Liver (tissue), 3 donors: ENCODE measurements at regions not wholly inside any gene's neighbourhood (a gene's known extent, or its start where the extent isn't known, plus 50 kb on each side); places are given as distances from the start of the nearest gene placed in this dataset.

ENCODE experiments used
- HNF4G ChIP-seq: IDR thresholded peaks from 2 replicates; pipeline ENCODE4 v1.6.1; 2016; ENCODE audit warnings: antibody characterized with exemption
- RAD21 ChIP-seq, 2 donors: IDR thresholded peaks; 2 replicates each; pipeline ENCODE4 v1.6.1; 2016; ENCODE audit warnings: antibody characterized with exemption in 2 of 2, mild to moderate bottlenecking in 2 of 2
- TF ChIP-seq, protein P1 (sequence below): fragments of 150-350 bp; IDR thresholded peaks from 2 replicates; pipeline ENCODE4 v1.5.1; 2017; ENCODE audit warnings: improper control_type of control experiment, low read depth, low read length; ENCODE audit not compliant: missing input control
- TF ChIP-seq, protein P2 (sequence below): IDR thresholded peaks from 2 replicates; pipeline ENCODE4 v1.6.1; 2016; ENCODE audit warnings: antibody characterized with exemption
- donor health status: healthy.
- donor health status: healthy.

DNA sequence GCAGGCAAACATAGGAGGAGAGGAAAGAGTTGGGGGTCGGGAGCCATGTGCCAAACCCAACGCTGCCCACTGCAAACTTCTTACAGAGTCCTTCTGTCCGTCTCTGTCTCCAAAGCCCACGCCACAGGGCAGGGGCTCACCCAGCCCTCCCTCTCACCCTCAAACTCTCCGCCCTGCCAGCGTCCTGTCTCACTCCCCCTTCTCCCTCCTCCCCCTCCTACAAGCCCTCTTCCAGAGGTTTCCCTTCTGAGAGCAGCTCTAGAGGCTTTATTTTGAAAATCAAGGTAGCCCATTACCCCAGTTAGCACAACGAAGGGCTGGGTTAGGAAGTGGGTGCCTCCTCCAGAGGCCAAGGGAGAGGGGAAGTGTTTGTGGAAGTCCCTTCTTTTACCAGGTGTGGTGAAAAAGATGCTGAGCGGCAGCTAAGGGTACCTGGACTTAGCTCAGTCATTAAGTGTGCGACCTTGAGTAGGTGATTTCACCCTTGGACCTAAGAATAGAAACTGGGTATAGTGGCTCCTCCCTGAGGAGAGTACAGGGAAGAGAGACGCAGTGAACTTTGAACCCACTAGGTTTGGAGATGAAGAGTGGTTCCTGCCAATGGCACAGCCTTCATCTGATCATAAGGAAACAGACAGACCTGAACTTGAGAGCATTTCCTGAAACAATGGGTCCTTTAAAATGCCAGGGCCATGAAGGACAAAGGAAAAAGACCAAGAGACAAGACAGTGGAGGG lies 123.8 kb downstream of the BANF2 start:
- TF ChIP-seq, protein P1, sequence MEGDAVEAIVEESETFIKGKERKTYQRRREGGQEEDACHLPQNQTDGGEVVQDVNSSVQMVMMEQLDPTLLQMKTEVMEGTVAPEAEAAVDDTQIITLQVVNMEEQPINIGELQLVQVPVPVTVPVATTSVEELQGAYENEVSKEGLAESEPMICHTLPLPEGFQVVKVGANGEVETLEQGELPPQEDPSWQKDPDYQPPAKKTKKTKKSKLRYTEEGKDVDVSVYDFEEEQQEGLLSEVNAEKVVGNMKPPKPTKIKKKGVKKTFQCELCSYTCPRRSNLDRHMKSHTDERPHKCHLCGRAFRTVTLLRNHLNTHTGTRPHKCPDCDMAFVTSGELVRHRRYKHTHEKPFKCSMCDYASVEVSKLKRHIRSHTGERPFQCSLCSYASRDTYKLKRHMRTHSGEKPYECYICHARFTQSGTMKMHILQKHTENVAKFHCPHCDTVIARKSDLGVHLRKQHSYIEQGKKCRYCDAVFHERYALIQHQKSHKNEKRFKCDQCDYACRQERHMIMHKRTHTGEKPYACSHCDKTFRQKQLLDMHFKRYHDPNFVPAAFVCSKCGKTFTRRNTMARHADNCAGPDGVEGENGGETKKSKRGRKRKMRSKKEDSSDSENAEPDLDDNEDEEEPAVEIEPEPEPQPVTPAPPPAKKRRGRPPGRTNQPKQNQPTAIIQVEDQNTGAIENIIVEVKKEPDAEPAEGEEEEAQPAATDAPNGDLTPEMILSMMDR, result no peak
- TF ChIP-seq, protein P2, sequence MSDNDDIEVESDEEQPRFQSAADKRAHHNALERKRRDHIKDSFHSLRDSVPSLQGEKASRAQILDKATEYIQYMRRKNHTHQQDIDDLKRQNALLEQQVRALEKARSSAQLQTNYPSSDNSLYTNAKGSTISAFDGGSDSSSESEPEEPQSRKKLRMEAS, result no peak
- TF ChIP-seq HNF4G (no peak), RAD21 (IDR thresholded peaks at IDR 0.05) (no peak)
